GM23338 (cell line): ENCODE measurements at regions not wholly inside any gene's neighbourhood (a gene's known extent, or its start where the extent isn't known, plus 50 kb on each side); places are given as distances from the start of the nearest gene placed in this dataset.

Experiments
- ATAC-seq: fragments of 200-7000 bp; cut with Tn5 transposase; 3 replicates; pipeline ENCODE4 v1.9.1; 2020
- DNase-seq: peaks from one replicate; pipeline ENCODE4 v3.0.0-alpha.2; 2015; ENCODE audit warnings: low spot score
- H2AFZ ChIP-seq: fragments of 200-600 bp; sonication (generic); 2 replicates; pipeline ENCODE4 v1.8.0; 2016; ENCODE audit warnings: antibody characterized with exemption, mild to moderate bottlenecking, moderate library complexity
- H3F3A ChIP-seq: fragments of 200-600 bp; sonication (generic); replicated peaks from 2 replicates; pipeline ENCODE4 v1.8.0; 2017; ENCODE audit warnings: antibody characterized with exemption, mixed run types, low read depth
- H3K27ac ChIP-seq: fragments of 200-600 bp; sonication (generic); 2 replicates; pipeline ENCODE4 v1.6.1; 2016; ENCODE audit warnings: low read depth
- H3K27me3 ChIP-seq: fragments of 200-600 bp; sonication (generic); 2 replicates; pipeline ENCODE4 v1.8.0; 2016; ENCODE audit warnings: mild to moderate bottlenecking, mixed run types, moderate library complexity; ENCODE audit not compliant: insufficient read depth
- H3K36me3 ChIP-seq: fragments of 200-600 bp; sonication (generic); 2 replicates; pipeline ENCODE4 v1.8.0; 2016; ENCODE audit warnings: mild to moderate bottlenecking; ENCODE audit not compliant: insufficient read depth
- H3K4me1 ChIP-seq: fragments of 200-600 bp; sonication (generic); 2 replicates; pipeline ENCODE4 v1.8.0; 2016; ENCODE audit warnings: mild to moderate bottlenecking, moderate library complexity; ENCODE audit not compliant: insufficient read depth
- H3K4me2 ChIP-seq: fragments of 200-600 bp; sonication (generic); 2 replicates; pipeline ENCODE4 v1.7.1; 2017; ENCODE audit warnings: mixed run types
- H3K4me3 ChIP-seq: fragments of 200-600 bp; sonication (generic); 2 replicates; pipeline ENCODE4 v1.6.1; 2016; ENCODE audit warnings: mixed run types
- H3K79me2 ChIP-seq: fragments of 200-600 bp; sonication (generic); replicated peaks from 2 replicates; pipeline ENCODE4 v1.8.0; 2017; ENCODE audit warnings: mild to moderate bottlenecking; ENCODE audit not compliant: insufficient read depth
- H3K9me2 ChIP-seq: fragments of 200-600 bp; sonication (generic); 2 replicates; pipeline ENCODE4 v1.8.0; 2017; ENCODE audit not compliant: insufficient read depth
- H4K20me1 ChIP-seq: fragments of 200-600 bp; sonication (generic); replicated peaks from 2 replicates; pipeline ENCODE4 v1.8.0; 2017; ENCODE audit warnings: mild to moderate bottlenecking; ENCODE audit not compliant: insufficient read depth
- H3K27ac Mint-ChIP-seq: 2 replicates; pipeline ENCODE4 v1.8.0; 2020; ENCODE audit warnings: inconsistent platforms, mild to moderate bottlenecking, moderate library complexity, mixed read lengths
- H3K27me3 Mint-ChIP-seq: 3 replicates; pipeline ENCODE4 v1.8.0; 2022; ENCODE audit warnings: low read depth, mild to moderate bottlenecking, moderate library complexity, mixed read lengths, inconsistent platforms; ENCODE audit not compliant: insufficient read depth, poor library complexity
- H3K36me3 Mint-ChIP-seq: 3 replicates; pipeline ENCODE4 v1.8.0; 2021; ENCODE audit warnings: low read depth, mild to moderate bottlenecking, inconsistent platforms, moderate library complexity, mixed read lengths
- H3K4me1 Mint-ChIP-seq: 3 replicates; pipeline ENCODE4 v1.8.0; 2020; ENCODE audit warnings: mild to moderate bottlenecking, inconsistent platforms, mixed read lengths
- H3K4me3 Mint-ChIP-seq: 3 replicates; pipeline ENCODE4 v1.8.0; 2021; ENCODE audit warnings: moderate library complexity, mild to moderate bottlenecking, inconsistent platforms, mixed read lengths
- H3K9me3 Mint-ChIP-seq: 3 replicates; pipeline ENCODE4 v1.8.0; 2020; ENCODE audit warnings: moderate library complexity, mild to moderate bottlenecking, inconsistent platforms, mixed read lengths
- CREB1 ChIP-seq: fragments of 250-450 bp; sonication (Bioruptor Pico); IDR thresholded peaks from 2 replicates; pipeline ENCODE4 v1.5.0; 2020; ENCODE audit warnings: low read depth, mild to moderate bottlenecking, moderate library complexity
- EZH2 ChIP-seq: fragments of 200-600 bp; sonication (generic); IDR thresholded peaks from one replicate; pipeline ENCODE4 v1.8.0; 2017; ENCODE audit warnings: antibody characterized with exemption, mild to moderate bottlenecking, low read depth; ENCODE audit not compliant: unreplicated experiment
- EZH2phosphoT487 ChIP-seq: fragments of 200-600 bp; sonication (generic); IDR thresholded peaks from one replicate; pipeline ENCODE4 v1.8.1; 2018; ENCODE audit warnings: antibody characterized with exemption; ENCODE audit not compliant: unreplicated experiment
- JUNB ChIP-seq: IDR thresholded peaks from one replicate; pipeline ENCODE4 v1.6.1; 2016; ENCODE audit warnings: antibody characterized with exemption; ENCODE audit not compliant: unreplicated experiment
- NANOG ChIP-seq: IDR thresholded peaks from 2 replicates; pipeline ENCODE4 v1.6.1; 2016; ENCODE audit warnings: antibody characterized with exemption, borderline replicate concordance
- STAT1 ChIP-seq: IDR thresholded peaks from one replicate; pipeline ENCODE4 v1.6.1; 2016; ENCODE audit warnings: antibody characterized with exemption; ENCODE audit not compliant: unreplicated experiment
- ZNF114 ChIP-seq: fragments of 250-450 bp; sonication (Bioruptor Pico); IDR thresholded peaks from 2 replicates; pipeline ENCODE4 v1.5.0; 2020; ENCODE audit warnings: mild to moderate bottlenecking, moderate library complexity
- ZNF331 ChIP-seq: fragments of 250-450 bp; sonication (Bioruptor Pico); IDR thresholded peaks from 2 replicates; pipeline ENCODE4 v1.5.0; 2020; ENCODE audit warnings: low read depth, mild to moderate bottlenecking, moderate library complexity
- ZNF462 ChIP-seq: fragments of 250-450 bp; sonication (Bioruptor Pico); IDR thresholded peaks from 2 replicates; pipeline ENCODE4 v1.5.0; 2020; ENCODE audit warnings: mild to moderate bottlenecking, moderate library complexity
- TF ChIP-seq, protein P1 (sequence below): IDR thresholded peaks from 2 replicates; pipeline ENCODE4 v1.6.1; 2016; ENCODE audit warnings: antibody characterized with exemption
- TF ChIP-seq, protein P2 (sequence below), 2 experiments: fragments of 200-600 bp in 1 of 2; sonication (generic) in 1 of 2; conservative IDR thresholded peaks; 2 replicates each; pipeline versions ENCODE4 v1.5.1 to v1.6.1; 2016 to 2017; ENCODE audit warnings: antibody characterized with exemption in 2 of 2, low read depth in 2 of 2, mild to moderate bottlenecking in 2 of 2, moderate library complexity in 1 of 2

DNA sequence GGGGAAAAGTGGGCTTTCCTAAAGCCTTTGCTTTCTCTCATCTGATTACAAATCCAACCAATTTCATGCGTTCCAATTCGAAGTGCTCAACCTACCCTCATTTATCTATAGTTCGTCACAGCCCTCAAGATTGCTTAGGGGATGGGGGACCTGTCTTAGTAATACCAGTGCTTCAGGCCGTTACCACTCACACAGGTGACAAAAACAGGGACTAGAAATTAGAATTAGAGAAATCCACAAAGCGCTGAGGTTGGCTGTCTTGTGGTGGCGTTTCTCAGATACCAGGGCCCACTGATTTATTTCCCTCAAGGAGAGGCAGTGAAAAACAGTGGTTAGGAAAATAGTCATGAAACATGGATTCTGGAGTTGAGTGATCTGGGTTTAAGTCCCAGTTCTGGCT, 121.6 kb upstream of the SPACA1 start:
- Histone ChIP-seq H3F3A (no peaks in the 10 kb centered on the region), H3K4me1 (no peaks in the 10 kb centered on the region), H2AFZ (no peak overlapping the region), H3K27me3 (no peaks in the 10 kb centered on the region), H3K27ac (no peak overlapping the region), H3K4me3 (no peak overlapping the region), H4K20me1 (no peaks in the 10 kb centered on the region), H3K79me2 (no peaks in the 10 kb centered on the region), H3K9me2 (no peaks in the 10 kb centered on the region), H3K4me2 (no peak overlapping the region), H3K36me3 (no peaks in the 10 kb centered on the region)
- H3K4me3 Mint-ChIP-seq, result no peak overlapping the region
- ATAC-seq (no peak), DNase-seq (no peak)
- no peak overlapping the region for H3K27ac Mint-ChIP-seq
- no peak for TF ChIP-seq STAT1
- no peak for TF ChIP-seq EZH2
- TF ChIP-seq, protein P1, sequence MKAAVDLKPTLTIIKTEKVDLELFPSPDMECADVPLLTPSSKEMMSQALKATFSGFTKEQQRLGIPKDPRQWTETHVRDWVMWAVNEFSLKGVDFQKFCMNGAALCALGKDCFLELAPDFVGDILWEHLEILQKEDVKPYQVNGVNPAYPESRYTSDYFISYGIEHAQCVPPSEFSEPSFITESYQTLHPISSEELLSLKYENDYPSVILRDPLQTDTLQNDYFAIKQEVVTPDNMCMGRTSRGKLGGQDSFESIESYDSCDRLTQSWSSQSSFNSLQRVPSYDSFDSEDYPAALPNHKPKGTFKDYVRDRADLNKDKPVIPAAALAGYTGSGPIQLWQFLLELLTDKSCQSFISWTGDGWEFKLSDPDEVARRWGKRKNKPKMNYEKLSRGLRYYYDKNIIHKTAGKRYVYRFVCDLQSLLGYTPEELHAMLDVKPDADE, result no peak
- TF ChIP-seq NANOG, result no peak
- peaks cover 6% of the 10 kb centered on the region; the same call in 2 of the 3 replicates for H3K4me1 Mint-ChIP-seq
- peaks cover 9% of the 10 kb centered on the region for H3K27me3 Mint-ChIP-seq
- no peaks in the 10 kb centered on the region for H3K9me3 Mint-ChIP-seq
- H3K36me3 Mint-ChIP-seq, result no peaks in the 10 kb centered on the region; the same call in 2 of the 3 replicates

DNA sequence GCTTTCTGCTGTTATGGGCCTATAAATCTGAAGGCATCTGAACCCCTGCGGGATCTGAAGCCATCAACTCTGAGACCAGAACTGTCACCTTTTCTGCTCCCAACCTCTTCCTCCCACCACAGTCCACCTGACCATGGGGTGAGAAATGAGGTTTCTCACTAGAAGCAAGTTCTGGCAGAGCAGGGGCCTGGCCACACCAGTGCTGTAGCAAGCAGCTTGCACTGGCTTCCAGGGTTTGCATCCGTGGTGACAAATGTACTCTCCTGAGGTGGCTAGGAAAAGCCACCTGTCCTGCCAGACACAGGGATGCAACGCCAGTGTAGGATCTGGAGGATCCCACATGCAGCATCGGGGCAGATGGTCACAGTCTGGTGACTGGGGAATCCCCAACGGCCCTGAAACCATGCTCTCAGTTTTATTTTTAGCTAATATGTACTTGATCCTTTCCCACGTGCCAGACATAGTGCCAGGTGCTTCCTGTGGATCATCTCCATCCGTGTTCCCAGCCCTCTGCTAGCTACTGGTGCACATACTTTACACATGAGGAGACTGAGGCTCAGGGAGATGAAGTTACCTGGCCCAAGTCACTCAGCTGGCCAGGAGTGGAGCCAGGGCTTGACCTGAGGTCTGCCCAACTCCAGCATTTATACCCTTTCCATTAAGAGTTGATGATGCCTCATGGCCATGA, 122.1 kb upstream of the SPACA1 start:
- Mint-ChIP-seq H3K9me3 (no peaks in the 10 kb centered on the region), H3K36me3 (no peaks in the 10 kb centered on the region; the same call in 1 of the 3 replicates), H3K4me1 (peaks cover 6% of the 10 kb centered on the region; the same call in 2 of the 3 replicates), H3K27me3 (peaks cover 9% of the 10 kb centered on the region), H3K27ac (no peak overlapping the region), H3K4me3 (no peak overlapping the region)
- H2AFZ ChIP-seq, result no peak overlapping the region
- ATAC-seq (no peak), DNase-seq (no peak)
- no peak overlapping the region for H3K27ac ChIP-seq
- H3K27me3 ChIP-seq, result no peaks in the 10 kb centered on the region
- H3K36me3 ChIP-seq, result no peaks in the 10 kb centered on the region
- H3K4me2 ChIP-seq, result no peak overlapping the region
- no peaks in the 10 kb centered on the region for H3K9me2 ChIP-seq
- H3K4me1 ChIP-seq, result no peaks in the 10 kb centered on the region
- no peak overlapping the region for H3K4me3 ChIP-seq
- no peaks in the 10 kb centered on the region for H3F3A ChIP-seq
- TF ChIP-seq JUNB (no peak), EZH2phosphoT487 (no peak), EZH2 (no peak), NANOG (no peak), STAT1 (no peak), ZNF462 (no peak), ZNF331 (CRISPR knock-in tag) (no peak), ZNF114 (CRISPR knock-in tag) (no peak), CREB1 (CRISPR knock-in tag) (no peak)
- TF ChIP-seq, protein P1, result no peak
- TF ChIP-seq, protein P2, sequence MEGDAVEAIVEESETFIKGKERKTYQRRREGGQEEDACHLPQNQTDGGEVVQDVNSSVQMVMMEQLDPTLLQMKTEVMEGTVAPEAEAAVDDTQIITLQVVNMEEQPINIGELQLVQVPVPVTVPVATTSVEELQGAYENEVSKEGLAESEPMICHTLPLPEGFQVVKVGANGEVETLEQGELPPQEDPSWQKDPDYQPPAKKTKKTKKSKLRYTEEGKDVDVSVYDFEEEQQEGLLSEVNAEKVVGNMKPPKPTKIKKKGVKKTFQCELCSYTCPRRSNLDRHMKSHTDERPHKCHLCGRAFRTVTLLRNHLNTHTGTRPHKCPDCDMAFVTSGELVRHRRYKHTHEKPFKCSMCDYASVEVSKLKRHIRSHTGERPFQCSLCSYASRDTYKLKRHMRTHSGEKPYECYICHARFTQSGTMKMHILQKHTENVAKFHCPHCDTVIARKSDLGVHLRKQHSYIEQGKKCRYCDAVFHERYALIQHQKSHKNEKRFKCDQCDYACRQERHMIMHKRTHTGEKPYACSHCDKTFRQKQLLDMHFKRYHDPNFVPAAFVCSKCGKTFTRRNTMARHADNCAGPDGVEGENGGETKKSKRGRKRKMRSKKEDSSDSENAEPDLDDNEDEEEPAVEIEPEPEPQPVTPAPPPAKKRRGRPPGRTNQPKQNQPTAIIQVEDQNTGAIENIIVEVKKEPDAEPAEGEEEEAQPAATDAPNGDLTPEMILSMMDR (conservative IDR thresholded peaks at IDR 0.05; ENCODE audit: low read depth in 2 of 2), result no peak
- no peaks in the 10 kb centered on the region for H3K79me2 ChIP-seq
- H4K20me1 ChIP-seq, result no peaks in the 10 kb centered on the region
